ENCODE measurements at regions not wholly inside any gene's neighbourhood (a gene's known extent, or its start where the extent isn't known, plus 50 kb on each side); places are given as distances from the start of the nearest gene placed in this dataset.

DNA sequence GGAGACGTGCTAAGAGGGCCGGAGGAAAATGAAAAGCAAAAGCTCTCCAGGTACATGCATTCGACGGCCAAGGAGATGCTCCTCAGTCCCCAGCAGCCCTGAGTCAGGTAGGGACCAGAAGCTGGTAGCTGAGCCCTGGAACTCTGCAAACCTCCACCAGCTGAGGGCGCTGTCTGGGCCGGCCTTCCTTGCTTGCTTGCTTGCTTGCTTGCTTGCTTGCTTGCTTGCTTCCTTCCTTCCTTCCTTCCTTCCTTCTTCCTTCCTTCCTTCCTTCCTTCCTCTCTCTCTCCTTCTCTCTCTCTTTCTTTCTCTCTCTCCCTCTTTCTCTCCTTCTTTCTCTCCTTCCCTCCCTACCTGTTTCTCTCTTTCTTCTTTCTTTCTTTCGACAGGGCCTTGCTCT lies 94.6 kb upstream of the RASGRF1 start:
- DNase-seq = peak; percentile 12

DNA sequence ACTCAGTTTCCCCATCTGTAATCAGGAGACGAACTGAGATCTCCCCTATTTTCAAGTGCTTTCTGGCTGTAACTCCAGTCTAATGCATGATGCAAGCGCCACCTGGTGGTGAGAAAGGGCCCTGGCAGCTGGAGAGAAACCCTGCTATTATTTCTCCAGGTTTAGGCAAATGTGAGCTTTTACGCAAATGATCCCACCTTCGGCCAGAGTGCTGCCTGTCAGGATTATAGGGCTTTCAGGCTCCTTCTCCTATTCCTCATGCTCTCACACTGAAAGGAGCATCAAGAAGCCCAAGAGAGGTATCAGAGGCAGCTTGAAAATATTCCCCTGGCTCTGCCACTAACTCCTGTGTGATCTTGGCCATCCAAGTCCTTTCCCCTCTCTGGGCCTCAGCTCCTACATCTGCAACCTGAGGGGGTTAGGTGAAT lies 93.9 kb upstream of the RASGRF1 start:
- DNase-seq = peak; percentile 63

DNA sequence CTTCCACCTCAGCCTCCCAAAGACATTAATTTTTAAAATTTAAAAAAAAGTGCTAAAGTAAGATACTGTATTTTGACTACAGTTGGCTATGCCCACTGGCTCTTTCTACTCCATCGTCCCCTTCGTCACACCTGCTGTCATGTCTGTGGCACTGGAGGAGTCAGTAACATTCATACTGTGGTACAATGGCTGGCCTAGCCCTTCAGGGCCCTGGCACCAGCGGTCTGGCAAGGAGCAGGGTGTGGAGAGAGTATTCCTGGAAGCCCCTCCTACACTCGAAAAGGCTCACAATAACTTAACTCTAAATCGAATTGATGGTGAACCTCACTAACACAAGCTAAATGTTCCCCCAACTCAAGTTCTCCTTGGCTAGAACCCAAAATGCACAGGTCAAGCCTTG lies 89.7 kb upstream of the RASGRF1 start:
- no peak for DNase-seq

DNA sequence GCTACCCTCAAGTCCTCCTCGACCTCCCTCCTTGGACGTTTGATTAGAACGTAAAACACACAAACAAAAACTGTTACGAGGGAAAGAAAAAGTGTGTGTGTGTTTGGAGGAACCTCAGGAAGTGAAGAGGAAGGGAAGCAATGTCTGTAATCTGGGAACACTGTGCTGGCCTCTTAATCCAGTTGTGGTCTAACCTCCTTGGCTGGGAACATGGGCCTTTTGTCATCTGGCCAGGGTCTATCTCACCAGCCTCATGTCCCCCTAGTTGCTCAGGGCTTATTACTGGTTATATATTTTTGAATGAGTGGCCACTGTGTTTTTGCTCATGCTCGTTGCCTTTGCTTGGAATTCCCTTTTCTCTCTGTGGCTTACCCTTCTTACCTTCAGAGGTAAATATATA lies 89.0 kb upstream of the RASGRF1 start:
- DNase-seq = no peak

DNA sequence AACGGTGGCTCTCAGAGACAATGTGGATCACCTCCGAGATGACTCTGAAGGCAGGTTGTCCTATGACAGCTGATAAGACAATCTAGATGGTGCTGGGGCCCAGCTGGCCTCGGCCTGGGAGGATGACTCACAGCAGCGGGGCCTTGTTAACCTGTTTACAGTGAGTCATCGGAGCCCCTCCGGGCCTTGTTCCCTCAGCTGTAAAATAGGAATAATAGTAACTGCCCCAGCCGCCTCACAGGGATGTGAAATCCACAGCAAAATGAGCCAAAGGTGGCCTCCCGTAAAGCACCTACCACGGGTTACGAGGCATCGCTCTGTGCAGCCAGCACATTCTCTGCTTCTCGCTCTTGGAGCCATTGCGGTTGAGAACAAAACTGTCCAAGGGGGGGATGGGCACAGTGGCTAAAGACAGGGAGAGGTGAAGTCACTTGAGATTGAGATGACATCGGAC lies 88.6 kb upstream of the RASGRF1 start:
- DNase-seq = no peak

DNA sequence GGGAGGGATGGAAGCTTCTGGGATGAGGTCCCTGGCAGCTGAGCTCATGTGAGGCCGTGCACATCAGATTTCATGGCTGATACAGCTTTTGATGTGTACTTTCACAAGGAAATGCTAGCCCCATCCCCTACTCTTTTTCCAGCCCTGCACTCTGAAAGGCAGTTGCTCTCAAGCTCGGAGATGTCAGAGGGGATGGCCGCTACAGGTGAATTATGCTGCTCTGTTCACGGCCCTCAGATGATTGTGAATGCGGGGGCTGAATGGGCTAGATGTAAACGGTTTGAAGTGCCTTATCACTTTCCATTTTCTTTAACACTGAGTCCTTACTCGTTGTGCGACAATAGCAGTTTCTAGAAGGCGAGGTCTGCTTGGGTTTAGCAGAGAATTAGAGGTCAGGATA lies 88.0 kb upstream of the RASGRF1 start:
- DNase-seq = no peak

DNA sequence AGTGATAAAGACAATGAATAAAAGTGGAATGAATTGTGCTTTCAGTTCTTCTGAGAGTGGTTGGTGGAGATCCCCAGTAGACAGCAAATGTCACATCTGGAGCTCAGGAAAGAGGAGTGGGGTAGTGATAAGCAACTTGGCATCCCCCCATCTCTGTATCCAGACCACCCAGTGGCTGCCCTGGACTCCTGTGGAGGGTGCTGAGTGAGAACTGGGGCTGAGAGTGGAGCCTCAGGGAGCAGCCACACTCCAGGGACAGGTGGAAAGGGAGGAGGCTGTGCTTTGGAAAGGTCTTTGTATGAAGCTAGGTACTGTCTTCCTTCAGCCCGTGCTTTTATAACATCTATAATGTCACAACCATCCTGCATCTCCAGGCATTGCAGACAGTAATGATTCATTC lies 85.6 kb upstream of the RASGRF1 start:
- DNase-seq = no peak

DNA sequence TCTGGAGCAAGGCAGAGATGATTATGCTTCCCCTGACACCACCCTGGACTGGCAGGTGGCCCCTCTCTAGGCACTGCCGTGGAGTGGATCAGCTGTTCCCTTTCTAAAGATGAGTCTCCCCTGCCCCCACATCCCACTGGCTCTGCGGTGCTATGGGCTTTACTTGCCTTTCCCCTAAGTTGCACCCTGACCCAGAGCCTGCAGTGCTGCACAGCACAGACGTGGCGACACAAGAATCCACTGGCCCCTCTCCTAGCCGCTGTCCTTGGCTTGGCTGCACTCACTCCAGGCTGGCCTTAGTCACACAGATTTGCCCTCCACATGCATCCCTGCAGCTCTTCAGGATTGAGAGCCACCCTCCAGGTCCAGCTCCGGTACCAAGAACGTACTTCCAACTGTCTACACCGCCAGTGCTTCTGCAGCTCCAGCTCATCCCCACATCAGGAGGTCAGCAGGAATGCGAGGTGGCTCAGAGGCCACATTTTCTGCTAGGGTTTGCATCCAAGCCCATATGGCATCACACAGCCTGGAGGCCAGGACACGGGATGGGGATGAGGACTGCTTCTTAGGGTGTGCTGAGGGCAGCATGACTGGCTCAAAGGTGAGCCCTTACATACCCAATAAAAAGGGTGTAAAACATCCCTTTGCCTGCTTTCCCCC lies 82.4 kb upstream of the RASGRF1 start:
- DNase-seq = no peak

DNA sequence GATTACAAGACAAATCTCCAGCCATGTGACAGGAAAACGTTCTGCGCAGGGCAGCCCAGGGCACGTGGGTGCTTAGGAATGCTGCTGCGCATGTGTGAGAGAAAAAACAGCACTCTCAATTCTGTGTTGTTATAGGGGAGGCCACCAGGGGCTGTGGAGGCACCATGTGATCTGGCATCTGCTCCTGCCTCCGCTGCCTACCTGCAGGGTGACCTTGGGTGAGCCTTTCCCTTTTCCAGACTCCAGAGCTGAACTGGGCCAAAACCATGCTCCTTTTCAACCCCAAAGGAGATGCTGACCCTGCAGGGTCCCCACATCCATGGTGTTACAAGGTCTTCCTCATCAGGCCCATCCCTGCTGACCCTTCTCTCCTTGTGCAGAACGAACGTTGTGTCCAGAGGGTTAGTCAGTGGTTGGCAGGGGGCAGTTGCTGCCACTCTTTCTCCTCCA lies 81.5 kb upstream of the RASGRF1 start:
- no peak for DNase-seq

DNA sequence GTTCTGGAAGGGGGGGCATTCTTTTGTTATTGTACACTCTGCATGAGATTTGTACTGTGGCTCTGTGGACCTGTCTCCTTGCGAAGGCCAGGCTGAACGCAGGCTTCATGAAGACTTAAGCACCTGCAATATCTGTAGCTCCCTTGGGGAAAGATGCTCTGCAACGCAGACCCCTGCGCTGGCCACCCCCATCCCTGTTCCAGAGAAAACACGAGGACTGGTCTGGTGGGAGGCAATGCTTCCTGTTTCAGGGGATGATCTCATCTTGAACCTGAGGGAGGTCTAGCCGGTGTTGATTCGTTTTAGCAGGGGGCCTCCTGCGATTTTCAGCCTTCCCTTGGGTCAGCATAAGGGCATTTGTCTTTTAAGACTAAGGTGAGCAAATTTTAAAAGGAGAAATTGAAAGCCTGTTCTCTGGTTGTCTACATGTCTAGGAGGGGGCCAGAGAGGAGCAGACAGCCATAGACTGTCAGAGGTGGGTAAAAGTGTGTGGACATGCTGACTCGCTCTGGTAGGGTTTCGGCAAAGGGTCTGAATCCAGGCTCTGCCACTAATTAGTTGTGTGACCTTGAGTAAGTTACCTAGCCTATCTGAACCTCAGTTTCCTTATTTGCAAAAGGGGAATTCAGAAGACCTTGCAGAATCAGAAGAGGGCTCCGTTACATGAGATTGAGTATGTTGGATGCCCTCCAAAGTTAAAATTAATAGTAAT lies 80.9 kb upstream of the RASGRF1 start:
- no peak for DNase-seq

DNA sequence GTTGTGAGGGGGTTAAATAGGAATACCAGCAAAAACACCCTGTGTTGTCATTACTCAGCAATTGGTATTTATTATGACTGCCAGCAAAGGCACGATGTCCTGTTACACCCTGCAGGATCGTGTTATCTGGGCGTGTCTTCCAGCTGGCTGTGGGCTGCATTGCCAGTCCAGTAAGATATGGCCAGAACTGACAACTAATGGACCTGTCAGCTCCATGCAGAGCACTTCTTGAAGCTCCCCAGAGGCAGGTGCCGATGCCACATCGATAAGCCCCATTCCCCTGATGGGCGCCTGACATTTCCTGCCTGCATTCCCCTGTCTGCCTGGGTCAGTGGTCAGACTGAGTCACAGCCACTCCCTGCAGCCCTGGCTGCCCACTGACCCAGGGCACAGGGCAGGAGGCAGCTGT lies 79.7 kb upstream of the RASGRF1 start:
- no peak for DNase-seq

DNA sequence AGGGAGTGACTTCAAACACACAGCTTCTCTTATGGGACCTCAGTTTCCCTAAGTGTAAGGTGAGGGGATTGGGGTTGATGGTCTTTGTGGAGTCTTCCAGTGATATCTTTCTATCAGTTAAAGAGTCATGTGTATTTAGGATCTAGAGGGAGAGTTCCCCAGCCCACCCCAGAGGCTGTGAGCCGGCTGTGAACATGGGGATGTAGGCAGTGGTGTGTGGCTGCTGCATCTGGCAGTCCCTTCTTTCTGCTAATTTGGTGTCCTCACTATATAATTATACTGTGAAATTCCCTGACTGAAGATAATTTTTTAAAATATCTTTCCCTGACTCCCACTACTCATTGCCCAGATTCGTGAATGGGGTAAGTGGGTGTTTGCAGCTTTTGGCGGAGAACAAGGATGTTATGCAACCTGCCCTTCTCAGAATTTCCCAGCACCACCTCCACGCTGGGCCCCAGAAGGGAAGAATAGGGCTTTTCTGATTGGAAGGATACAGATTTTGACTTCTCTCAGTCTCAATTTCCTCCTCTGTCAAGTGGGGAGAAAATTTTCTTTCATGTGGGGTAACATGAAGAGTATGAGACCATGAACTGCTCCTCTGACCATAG lies 79.0 kb upstream of the RASGRF1 start:
- no peak for DNase-seq

DNA sequence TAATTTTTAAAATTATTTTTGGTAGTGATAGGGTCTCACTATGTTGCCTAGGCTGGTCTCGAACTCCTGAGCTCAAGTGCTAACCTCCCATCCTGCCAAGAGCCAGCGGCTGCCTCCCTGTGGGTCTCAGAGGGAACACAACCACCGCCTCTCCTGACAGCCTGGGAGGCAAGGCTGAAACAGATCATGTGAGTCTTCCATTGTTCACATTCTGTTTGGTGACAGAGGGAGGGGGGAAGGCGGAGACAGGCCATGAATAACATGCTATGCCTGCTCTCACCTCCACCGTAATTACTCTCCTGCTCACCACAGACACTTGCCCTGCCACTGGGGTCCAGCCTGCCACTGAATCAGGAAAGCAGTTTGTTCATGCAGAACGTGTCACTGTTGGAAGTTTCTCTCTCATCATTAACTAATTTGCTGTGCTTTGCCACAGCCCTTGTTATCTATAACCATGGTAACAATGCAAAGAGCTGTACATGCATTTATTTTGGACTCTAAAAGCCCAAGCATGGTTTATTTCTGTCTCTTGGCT lies 78.4 kb upstream of the RASGRF1 start:
- no peak for DNase-seq

DNA sequence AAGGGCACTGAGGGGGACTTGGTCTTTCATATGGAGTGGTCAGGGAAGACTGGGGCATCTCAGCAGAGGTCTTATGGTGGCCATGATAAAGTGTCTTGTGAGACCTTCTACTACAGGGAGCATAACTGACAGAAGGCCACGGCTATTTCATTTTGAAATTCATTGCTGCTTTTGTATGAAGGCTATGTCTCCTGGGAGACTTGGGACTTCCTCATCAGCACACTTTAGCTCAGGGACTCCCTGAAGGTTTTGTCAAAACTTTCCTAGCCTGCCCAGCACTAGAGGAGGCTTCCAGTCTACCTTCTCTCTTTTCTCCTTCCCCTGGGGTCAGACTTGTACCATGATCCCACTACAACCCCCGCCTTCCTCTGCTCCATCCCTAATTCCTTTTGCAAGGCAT lies 77.2 kb upstream of the RASGRF1 start:
- DNase-seq = no peak

DNA sequence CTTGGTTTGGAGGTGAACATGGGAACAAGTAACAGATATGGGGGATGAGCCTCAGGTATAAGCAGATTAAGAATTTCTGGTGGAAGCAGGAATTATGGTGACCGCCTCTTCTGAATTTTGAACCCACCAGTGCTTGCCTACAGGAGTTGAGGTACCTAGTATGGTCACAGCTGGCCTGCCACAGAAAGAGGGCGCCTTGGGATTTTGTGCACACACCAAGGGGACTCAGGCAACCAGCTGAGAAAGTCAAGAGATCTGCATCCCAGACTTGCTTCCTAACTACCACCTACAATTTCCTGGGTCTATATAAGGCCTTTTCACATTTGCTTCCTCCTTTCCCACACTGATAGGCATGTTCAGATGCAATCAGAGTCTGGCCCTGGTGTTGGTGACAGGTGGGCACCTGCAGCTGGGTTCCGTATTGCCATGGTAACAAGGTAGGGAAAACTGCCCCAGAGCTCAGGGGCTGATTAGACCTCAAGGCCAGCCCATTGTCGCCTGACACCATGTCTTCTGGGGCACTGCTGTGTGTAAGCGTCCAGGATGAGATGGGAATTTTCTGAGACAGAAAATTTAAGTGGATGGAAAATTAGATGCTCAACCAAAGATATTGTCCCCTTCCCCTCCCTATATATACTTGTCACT lies 75.9 kb upstream of the RASGRF1 start:
- DNase-seq = no peak

DNA sequence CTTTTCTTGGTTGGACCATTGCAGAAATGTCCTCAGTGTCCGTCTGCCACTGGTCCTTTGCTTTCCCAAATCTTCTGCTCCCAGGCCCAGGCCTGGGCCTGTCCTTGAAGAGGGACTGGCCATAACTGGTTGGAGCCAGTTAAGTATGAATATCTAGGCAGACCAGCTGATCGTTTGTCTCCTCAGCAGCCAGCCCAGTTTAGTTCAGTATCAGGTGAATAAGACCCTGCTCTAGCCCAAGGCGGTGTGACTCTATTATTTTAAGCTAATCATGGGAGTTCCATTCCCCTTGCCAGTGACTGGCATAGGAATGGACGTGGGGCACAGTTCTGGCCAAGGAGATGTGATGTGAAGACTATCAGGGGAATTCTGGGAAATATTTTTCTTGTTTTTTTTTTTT lies 73.9 kb upstream of the RASGRF1 start:
- no peak for DNase-seq

DNA sequence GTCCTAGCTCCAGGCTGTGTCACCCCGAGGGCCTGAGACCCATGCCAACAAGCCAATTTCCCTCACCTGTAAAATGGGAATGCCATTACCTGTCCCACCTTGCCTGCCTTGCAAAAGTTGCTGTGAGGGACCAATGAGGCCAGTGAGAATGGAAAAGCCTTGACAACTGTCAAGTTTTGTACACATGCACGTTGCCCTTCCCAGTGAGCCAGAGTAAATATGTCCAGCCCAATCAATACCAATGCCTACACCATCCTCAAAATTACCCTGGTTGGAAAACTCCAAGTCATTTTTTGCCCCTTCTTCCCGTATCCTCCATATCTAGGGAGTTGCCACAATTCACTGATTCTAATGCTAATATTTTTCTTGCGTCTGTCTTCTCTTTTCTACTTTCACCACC lies 73.5 kb upstream of the RASGRF1 start:
- DNase-seq = no peak

DNA sequence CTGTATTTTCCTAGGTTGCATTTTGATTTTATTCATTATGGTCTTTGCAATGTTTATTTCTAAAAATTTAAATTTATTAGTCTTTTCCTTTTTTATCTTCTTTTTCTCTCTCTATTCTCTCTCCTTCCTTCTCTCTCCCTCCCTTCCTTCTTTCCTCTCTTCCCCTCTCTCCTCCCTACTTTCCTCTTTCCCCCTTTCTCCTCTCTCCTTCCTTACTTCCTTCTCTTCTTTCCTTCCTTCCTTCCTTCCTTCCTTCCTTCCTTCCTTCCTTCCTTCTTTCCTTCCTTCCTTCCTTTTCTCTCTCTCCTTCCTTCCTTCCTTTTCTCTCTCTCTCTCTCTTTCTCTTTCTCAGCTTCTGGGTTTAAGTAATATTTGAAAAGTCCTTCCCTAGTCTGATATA lies 72.8 kb upstream of the RASGRF1 start:
- no peak for DNase-seq

DNA sequence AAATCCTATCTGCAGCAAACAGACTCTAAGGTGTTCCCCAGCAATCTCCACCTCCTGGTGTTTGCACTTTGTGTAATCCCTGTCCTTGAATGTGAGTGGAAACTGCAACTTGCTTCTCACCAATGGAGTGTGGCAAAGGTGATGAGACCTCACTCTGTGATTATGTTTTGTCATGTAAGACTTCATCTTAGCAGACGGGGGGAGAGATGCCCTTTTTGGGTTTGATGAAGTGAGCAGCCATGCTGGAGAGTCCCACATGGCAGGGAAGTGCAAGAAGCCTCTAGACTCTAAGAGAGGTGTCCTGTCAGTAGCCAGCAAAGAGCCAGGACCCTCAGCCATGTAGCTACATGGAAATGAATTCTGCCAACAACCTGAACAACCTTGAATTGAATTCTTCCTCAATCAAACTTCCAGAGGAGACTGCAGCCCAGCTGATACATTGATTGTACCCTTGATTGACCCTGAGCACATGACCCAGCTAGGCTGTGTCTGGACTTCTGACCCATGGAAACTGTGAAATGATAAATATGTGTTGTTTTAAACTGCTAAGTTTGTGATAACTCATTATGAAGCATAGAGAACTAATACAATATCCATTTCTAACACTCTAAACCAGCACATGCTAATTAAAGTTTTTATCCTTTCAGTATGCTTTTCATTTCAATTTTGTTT lies 71.4 kb upstream of the RASGRF1 start:
- DNase-seq = no peak

DNA sequence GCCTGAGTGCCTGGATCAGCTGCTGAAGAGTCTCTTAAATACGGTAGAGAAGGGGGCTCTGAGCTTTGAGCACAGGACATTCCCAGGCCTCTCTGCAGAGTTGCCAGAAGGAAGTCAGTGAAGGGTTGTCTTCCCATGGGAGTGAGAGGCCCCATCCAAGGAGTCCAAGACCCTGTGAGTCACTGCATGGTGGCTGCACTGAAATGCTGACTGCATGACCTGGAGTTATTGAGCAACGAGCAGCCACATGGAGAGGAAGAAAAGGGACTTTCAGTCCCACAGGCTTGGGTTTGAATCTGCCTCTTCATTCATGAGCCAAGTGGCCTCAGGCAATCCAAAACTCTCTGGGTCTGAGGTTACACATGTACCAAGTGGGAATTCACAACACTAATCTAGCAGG lies 69.6 kb upstream of the RASGRF1 start:
- DNase-seq = no peak

DNA sequence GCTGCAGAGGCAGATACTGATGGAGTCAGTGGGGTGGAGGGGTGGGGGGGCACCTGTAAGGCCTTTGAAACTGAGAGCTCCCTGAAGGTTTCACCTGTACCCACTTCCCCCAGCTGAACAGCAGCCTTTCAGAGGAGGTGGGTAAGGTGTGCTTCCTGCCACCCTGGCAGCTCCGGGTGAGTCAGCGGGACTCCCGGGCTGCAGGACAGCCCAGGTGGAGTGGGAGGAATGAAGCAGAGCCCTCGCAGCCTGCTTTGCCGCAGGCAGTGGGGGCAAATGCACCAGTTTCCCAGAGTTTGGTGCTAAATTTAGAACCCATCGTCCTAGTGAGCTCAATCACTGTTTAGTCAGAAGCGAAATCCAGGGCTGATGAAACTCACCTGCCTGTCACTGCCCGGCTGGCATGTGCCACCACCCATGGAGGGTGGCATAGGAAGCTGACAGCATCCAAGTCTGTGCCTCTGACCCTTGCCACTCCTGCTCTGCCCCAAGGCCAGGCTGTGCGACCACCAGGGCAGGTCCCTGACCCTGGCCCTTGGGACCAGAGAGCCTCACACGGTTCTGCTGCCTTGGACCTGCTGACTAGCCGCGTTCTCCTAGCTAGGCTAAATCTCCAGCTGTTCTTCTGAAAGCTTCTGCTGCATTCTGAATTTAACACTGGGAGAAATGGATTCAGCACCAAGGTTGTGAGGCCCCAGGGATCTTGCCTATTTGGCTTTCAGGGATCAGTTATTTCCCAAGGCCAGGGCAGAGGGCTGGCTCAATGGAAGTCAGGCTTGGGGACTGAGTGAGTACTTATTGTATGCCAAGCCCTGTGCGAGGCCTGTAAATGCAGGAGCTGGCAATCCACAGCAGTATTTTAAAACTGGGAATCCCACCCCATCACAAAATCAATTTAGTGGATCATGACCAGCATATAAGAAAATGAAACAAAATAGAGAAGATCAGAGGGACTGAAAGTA lies 67.3 kb upstream of the RASGRF1 start:
- DNase-seq = no peak
